AG04449 (cell line): ENCODE measurements at regions not wholly inside any gene's neighbourhood (a gene's known extent, or its start where the extent isn't known, plus 50 kb on each side); places are given as distances from the start of the nearest gene placed in this dataset.

Experiments
- CTCF ChIA-PET: fragments of 350-600 bp; formaldehyde crosslinking; extraction: SDS; loops from one replicate; lab custom pipeline; 2021; ENCODE audit warnings: antibody characterized with exemption; lab: Yijun Ruan, JAX
- POLR2A ChIA-PET: fragments of 400-600, 350-600 bp; formaldehyde crosslinking; extraction: SDS; loops from one replicate; lab custom pipeline; 2020; ENCODE audit warnings: antibody characterized with exemption, inconsistent platforms; lab: Yijun Ruan, JAX
- DNase-seq: peaks from one replicate; pipeline ENCODE4 v3.0.0-alpha.2; 2010; ENCODE audit warnings: low read depth, low spot score
- H3K4me3 ChIP-seq: 2 replicates; pipeline ENCODE4 v1.5.1; 2011; ENCODE audit warnings: low read depth, mild to moderate bottlenecking, control low read depth, low read length
- TF ChIP-seq, protein P1 (sequence below): IDR thresholded peaks from one replicate; pipeline ENCODE4 v1.5.1; 2011; ENCODE audit warnings: mild to moderate bottlenecking, moderate library complexity, low read length, control low read depth, inconsistent platforms; ENCODE audit not compliant: insufficient read depth; ENCODE audit errors: missing control alignments

DNA sequence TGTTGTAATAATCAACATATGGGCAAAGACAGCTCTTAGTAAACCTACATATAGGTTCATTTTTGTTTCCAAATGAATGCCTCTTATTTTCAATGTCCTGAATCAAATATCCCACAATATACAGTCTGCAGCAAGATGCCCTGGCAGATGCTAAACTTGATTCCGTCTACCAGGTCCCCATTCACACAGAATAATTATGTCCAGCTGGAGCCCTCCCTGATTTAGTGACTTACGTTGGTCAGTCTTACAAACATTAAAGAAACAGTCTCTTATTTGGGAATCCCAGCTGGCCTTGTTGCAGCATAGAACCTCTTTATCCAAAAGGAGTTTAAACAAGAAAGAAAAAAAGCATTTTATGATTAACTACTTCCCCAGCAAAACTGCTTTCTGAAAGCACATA is 82.7 kb upstream of the BMP4 start:
- ChIA-PET POLR2A (no interaction called here), CTCF (interaction anchor here (0.9 kb wide), 1 partner anchor 136 kb away, joined by 3 read pairs; no protein-coding TSS in a partner anchor)
- H3K4me3 ChIP-seq, result no peak overlapping the region
- TF ChIP-seq, protein P1, sequence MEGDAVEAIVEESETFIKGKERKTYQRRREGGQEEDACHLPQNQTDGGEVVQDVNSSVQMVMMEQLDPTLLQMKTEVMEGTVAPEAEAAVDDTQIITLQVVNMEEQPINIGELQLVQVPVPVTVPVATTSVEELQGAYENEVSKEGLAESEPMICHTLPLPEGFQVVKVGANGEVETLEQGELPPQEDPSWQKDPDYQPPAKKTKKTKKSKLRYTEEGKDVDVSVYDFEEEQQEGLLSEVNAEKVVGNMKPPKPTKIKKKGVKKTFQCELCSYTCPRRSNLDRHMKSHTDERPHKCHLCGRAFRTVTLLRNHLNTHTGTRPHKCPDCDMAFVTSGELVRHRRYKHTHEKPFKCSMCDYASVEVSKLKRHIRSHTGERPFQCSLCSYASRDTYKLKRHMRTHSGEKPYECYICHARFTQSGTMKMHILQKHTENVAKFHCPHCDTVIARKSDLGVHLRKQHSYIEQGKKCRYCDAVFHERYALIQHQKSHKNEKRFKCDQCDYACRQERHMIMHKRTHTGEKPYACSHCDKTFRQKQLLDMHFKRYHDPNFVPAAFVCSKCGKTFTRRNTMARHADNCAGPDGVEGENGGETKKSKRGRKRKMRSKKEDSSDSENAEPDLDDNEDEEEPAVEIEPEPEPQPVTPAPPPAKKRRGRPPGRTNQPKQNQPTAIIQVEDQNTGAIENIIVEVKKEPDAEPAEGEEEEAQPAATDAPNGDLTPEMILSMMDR, result no peak
- DNase-seq, result no peak

DNA sequence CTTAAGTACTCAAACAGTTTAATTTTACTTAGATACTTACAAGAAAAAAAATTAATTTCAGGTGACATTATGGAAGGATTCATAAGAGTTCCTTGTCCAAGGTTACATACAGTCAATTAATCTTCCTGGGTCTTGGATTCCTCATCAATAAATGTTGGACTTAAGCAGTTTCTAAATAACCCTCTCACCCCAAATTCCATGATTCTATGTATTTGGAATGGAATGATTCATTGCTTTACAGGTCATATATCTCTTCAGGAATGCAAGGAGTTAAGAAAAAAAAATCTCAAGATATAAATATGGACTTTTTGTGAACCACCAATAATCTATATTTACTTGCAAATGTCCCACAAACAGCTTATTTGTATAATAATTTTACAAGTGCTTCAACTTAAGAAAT is 84.2 kb upstream of the BMP4 start:
- no peak overlapping the region for H3K4me3 ChIP-seq
- POLR2A ChIA-PET, result no interaction called here
- DNase-seq, result no peak
- TF ChIP-seq, protein P1, result no peak
- CTCF ChIA-PET, result no interaction called here

DNA sequence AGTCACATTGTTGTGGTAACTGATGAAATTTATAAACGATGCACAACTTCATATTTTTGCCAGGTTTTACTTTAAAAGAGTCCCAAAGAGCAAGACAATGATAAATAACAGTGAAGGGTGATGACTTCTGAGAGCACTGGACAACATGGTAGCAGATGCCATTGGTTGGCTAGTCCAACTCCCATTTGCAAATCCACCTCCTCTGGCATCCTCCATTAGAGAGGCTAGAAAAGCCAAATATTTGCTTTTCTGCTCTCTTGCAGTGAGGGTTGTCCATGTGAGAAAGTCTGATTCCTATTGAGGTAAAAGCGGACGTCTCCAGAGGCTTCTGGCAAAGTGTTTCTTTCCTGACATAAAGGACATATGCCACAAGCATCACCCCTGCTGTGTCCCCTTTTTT is 89.6 kb upstream of the BMP4 start:
- no peak for DNase-seq
- CTCF ChIA-PET, result no interaction called here
- TF ChIP-seq, protein P1, result no peak
- no peak overlapping the region for H3K4me3 ChIP-seq
- POLR2A ChIA-PET, result no interaction called here

DNA sequence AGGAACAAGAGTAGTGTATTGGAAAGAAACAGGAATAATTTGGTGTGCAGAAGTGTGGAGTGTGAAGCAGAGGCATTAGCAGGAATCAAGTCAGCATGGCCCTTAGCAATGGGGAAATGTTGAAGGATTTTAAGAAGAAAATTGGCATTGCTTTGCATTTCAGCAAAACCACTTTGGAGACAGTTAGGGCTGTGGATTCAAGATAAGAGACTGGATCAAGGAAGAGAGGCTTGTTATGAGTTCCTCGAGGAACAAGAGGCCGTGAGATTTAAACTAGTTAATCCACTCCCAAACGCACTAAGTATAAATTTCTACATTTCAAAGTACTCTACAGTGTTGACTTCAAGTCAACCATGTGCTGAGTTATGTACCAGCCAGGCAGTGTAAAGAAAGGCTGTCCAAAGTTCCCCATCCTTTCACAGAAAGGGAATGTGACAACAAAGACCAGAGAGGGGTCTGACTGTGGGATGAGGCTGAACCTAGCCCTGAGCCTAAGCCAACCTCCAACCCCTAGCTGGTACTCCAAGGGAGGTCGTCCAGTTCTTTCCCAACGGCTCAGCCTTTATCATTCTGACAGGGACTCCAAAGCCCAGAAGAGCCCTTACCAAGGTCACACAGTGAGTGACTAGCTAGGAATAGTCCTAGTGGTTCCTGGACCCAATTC is 91.2 kb upstream of the BMP4 start:
- TF ChIP-seq, protein P1, result no peak
- H3K4me3 ChIP-seq, result no peak overlapping the region
- POLR2A ChIA-PET, result no interaction called here
- no peak for DNase-seq
- CTCF ChIA-PET, result no interaction called here

DNA sequence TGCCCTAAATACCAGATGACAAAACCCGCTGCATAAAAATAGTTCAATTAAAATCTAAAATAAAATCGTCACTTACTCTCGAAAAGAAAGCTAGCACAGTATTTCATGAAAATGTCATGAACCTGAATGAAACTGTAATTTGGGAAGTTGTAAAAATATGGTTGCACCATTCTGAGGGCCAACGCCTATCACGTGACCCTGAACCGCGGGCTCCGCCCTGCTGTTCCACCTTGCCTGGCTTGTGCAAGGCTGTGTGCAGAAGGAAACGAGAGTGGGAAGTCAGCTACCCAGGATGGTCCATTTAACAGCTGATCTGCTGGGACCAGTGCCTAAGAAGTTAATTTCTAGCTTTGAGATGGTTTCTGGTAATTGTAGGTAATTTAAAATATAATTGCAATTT is 91.7 kb upstream of the BMP4 start:
- no peak for DNase-seq
- POLR2A ChIA-PET, result no interaction called here
- CTCF ChIA-PET, result no interaction called here
- TF ChIP-seq, protein P1, result no peak
- no peak overlapping the region for H3K4me3 ChIP-seq

DNA sequence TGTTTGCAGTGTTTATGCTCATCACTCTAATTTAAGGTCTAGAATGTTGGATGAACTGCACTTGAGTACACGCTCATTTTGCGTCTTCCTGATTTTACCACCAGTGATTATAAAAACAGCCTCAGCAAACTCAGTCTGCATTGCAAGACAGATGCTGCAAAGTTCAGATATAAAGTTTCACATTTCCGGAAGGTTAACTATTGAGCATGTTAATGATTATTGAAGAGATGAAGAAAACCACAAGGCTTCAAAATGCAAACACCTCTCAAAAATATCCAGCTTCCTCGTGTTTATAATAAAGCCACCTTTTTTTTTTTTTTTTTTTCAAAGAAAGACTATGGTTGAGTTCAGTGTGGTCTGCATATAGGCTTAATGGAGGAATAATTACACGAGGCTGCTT is 92.1 kb upstream of the BMP4 start:
- CTCF ChIA-PET, result no interaction called here
- H3K4me3 ChIP-seq, result no peak overlapping the region
- TF ChIP-seq, protein P1, result no peak
- POLR2A ChIA-PET, result no interaction called here
- DNase-seq, result no peak
